Heart left ventricle (tissue), 13 donors: ENCODE measurements at regions not wholly inside any gene's neighbourhood (a gene's known extent, or its start where the extent isn't known, plus 50 kb on each side); places are given as distances from the start of the nearest gene placed in this dataset.

Source experiments
- CTCF ChIP-seq, 12 donors: fragments of 200-600 bp; sonication (generic) in 4 of 12; IDR thresholded peaks; one replicate each; pipeline versions ENCODE4 v1.5.0 to v1.8.0; 2018 to 2022; ENCODE audit warnings: antibody characterized with exemption in 12 of 12, mild to moderate bottlenecking in 5 of 12
- POLR2A ChIP-seq, 2 donors: fragments of 450-650 bp; IDR thresholded peaks; one replicate each; pipeline ENCODE4 v1.6.1; 2017; ENCODE audit warnings: antibody characterized with exemption in 2 of 2, mild to moderate bottlenecking in 2 of 2, moderate library complexity in 2 of 2
- donor health status: ischemic (EF 13 %, LVEDD 7.1; RV severe dilation, severe dysfunction).
- donor health status: DM: no; HTN: yes; CAD: no.
- donor health status: DM: no; HTN: no; CAD: no.
- donor health status: ischemic (EF 25% LVEDD 6.9; RV normal size, moderate dysfunction).
- donor health status: ischemic (EF 25% LVEDD 5.7; RV mildly dilated, moderate dysfunction).
- donor health status: ischemic (EF 35%, LVEDD 5.7; RV mildly dilated, moderate dysfunction).
- donor health status: nonischemic (EF 11% LVEDD 7.7; RV severe dilation, severe dysfunction).
- donor health status: DM: yes; HTN: yes; CAD: no.
- donor health status: PGD.
- donor health status: ischemic (EF 29% LVEDD 5.4; RV normal size, mild dysfunction).
- donor health status: nonischemic (EF 23%, LVEDD 6.1; RV moderate dilation, normal function).

DNA sequence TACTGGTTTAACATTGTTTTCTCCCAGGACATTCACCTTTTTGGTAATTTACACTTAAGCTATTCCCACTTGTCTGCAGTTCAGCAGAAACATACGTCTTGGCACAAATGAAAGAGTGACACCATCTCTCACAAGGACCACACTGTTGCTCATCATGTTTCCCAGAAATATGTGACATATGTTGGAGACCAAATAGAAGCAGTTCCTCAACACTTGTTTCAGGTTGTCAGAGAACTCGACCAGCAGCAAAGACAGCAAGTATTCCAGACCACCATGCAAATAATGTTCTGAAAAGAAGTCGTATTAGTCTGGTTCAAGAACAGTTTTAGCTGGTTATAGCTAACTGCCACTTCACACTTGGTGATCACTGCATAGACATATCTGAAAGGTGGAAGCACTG lies 81.3 kb upstream of the KLF6 start:
- TF ChIP-seq CTCF (IDR thresholded peaks at IDR 0.05) (no peak), POLR2A (IDR thresholded peaks at IDR 0.05) (no peak)
